GM21619 (cell line): ENCODE measurements at regions not wholly inside any gene's neighbourhood (a gene's known extent, or its start where the extent isn't known, plus 50 kb on each side); places are given as distances from the start of the nearest gene placed in this dataset.

Experiments used
- ATAC-seq: cut with Tn5 transposase; IDR thresholded peaks from one replicate; pipeline ENCODE4 v1.9.1; 2021; ENCODE audit not compliant: unreplicated experiment

GRCh38 chr2:53450923-53451322, 316.7 kb upstream of the CHAC2 start:
- no peak for ATAC-seq

GRCh38 chr2:53448591-53448990, 319.0 kb upstream of the CHAC2 start:
- no peak for ATAC-seq

- no peak for ATAC-seq
These were observed 319.5 kb upstream of the CHAC2 start for GRCh38 chr2:53448086-53448485.

- ATAC-seq, result peak; percentile 72
These were observed 322.1 kb upstream of the CHAC2 start for GRCh38 chr2:53445383-53446070.

- no peak for ATAC-seq
These were observed 324.8 kb upstream of the CHAC2 start for GRCh38 chr2:53442783-53443182.

GRCh38 chr2:53442093-53442492, 325.5 kb upstream of the CHAC2 start:
- no peak for ATAC-seq

- no peak for ATAC-seq
These were observed 328.9 kb upstream of the CHAC2 start for GRCh38 chr2:53438692-53439091.

- ATAC-seq, result no peak
These were observed 329.5 kb upstream of the CHAC2 start for GRCh38 chr2:53438100-53438499.

GRCh38 chr2:53437371-53437770, 330.2 kb upstream of the CHAC2 start:
- ATAC-seq, result no peak

- ATAC-seq, result no peak
These were observed 330.7 kb upstream of the CHAC2 start for GRCh38 chr2:53436882-53437281.

- ATAC-seq, result no peak
These were observed 332.0 kb upstream of the CHAC2 start for GRCh38 chr2:53435610-53436009.

- no peak for ATAC-seq
These were observed 333.1 kb upstream of the CHAC2 start for GRCh38 chr2:53434466-53434865.

GRCh38 chr2:53432936-53433335, 334.7 kb upstream of the CHAC2 start:
- no peak for ATAC-seq

- no peak for ATAC-seq
These were observed 337.7 kb upstream of the CHAC2 start for GRCh38 chr2:53429901-53430300.

GRCh38 chr2:53424902-53425301, 342.7 kb upstream of the CHAC2 start:
- peak; percentile 75 for ATAC-seq

- ATAC-seq, result no peak
These were observed 344.1 kb upstream of the CHAC2 start for GRCh38 chr2:53423465-53423864.

- ATAC-seq, result peak; percentile 64
These were observed 344.6 kb upstream of the CHAC2 start for GRCh38 chr2:53422979-53423378.

- no peak for ATAC-seq
These were observed 350.2 kb upstream of the CHAC2 start for GRCh38 chr2:53417385-53417784.

- no peak for ATAC-seq
These were observed 360.1 kb upstream of the CHAC2 start for GRCh38 chr2:53407363-53408080.

GRCh38 chr2:53403792-53404413, 363.7 kb upstream of the CHAC2 start:
- ATAC-seq, result peak; percentile 60

- no peak for ATAC-seq
These were observed 370.5 kb upstream of the CHAC2 start for GRCh38 chr2:53397085-53397484.

- no peak for ATAC-seq
These were observed 386.3 kb upstream of the CHAC2 start for GRCh38 chr2:53381271-53381670.
